H9 (cell line): ENCODE measurements at regions not wholly inside any gene's neighbourhood (a gene's known extent, or its start where the extent isn't known, plus 50 kb on each side); places are given as distances from the start of the nearest gene placed in this dataset.

ENCODE experiments used
- DNase-seq: peaks from one replicate; pipeline ENCODE4 v3.0.0-alpha.2; 2017
- H2AFZ ChIP-seq: one replicate; pipeline ENCODE4 v1.6.1; 2013; ENCODE audit warnings: mild to moderate bottlenecking, low read length, control low read depth, moderate library complexity
- H2AK5ac ChIP-seq: 2 replicates; pipeline ENCODE4 v1.6.1; 2013; ENCODE audit warnings: low read length, control low read depth, mixed read lengths; ENCODE audit not compliant: insufficient read length
- H2BK120ac ChIP-seq: one replicate; pipeline ENCODE4 v1.6.1; 2013; ENCODE audit warnings: low read depth, mild to moderate bottlenecking, low read length, control low read depth, inconsistent platforms; ENCODE audit not compliant: poor library complexity, severe bottlenecking
- H2BK12ac ChIP-seq: 2 replicates; pipeline ENCODE4 v1.6.1; 2013; ENCODE audit warnings: low read length, control low read depth, mixed read lengths, low read depth; ENCODE audit not compliant: insufficient read length
- H2BK15ac ChIP-seq: 2 replicates; pipeline ENCODE4 v1.6.1; 2013; ENCODE audit warnings: low read depth, low read length, control low read depth
- H2BK20ac ChIP-seq: one replicate; pipeline ENCODE4 v1.6.1; 2013; ENCODE audit warnings: low read depth, mild to moderate bottlenecking, low read length, control low read depth, inconsistent platforms; ENCODE audit not compliant: poor library complexity, severe bottlenecking
- H2BK5ac ChIP-seq: 2 replicates; pipeline ENCODE4 v1.6.1; 2013; ENCODE audit warnings: low read length, control low read depth, mixed read lengths; ENCODE audit not compliant: insufficient read length
- H3K14ac ChIP-seq: 2 replicates; pipeline ENCODE4 v1.6.1; 2013; ENCODE audit warnings: low read length, control low read depth; ENCODE audit not compliant: insufficient read depth
- H3K18ac ChIP-seq: 2 replicates; pipeline ENCODE4 v1.6.1; 2013; ENCODE audit warnings: low read depth, mild to moderate bottlenecking, mixed read lengths, low read length, control low read depth; ENCODE audit not compliant: insufficient read length
- H3K23ac ChIP-seq: 2 replicates; pipeline ENCODE4 v1.6.1; 2013; ENCODE audit warnings: low read length, control low read depth, mixed read lengths, low read depth; ENCODE audit not compliant: insufficient read length
- H3K23me2 ChIP-seq: 2 replicates; pipeline ENCODE4 v1.6.1; 2013; ENCODE audit warnings: low read depth, mild to moderate bottlenecking, mixed read lengths, low read length, control low read depth; ENCODE audit not compliant: insufficient read length, poor library complexity, severe bottlenecking
- H3K27ac ChIP-seq: 2 replicates; pipeline ENCODE4 v1.5.1; 2013; ENCODE audit warnings: low read length, control low read depth, mixed read lengths, low read depth; ENCODE audit not compliant: insufficient read length
- H3K27me3 ChIP-seq: 2 replicates; pipeline ENCODE4 v1.6.1; 2013; ENCODE audit warnings: low read length, control low read depth, inconsistent platforms; ENCODE audit not compliant: insufficient read depth
- H3K4ac ChIP-seq: 2 replicates; pipeline ENCODE4 v1.6.1; 2013; ENCODE audit warnings: low read depth, mild to moderate bottlenecking, control low read depth, inconsistent platforms, low read length, moderate library complexity
- H3K4me1 ChIP-seq: 2 replicates; pipeline ENCODE4 v1.6.1; 2013; ENCODE audit warnings: low read length, control low read depth, inconsistent platforms; ENCODE audit not compliant: insufficient read depth
- H3K4me2 ChIP-seq: 2 replicates; pipeline ENCODE4 v1.6.1; 2013; ENCODE audit warnings: low read length, control low read depth, mixed read lengths; ENCODE audit not compliant: insufficient read length, insufficient read depth
- H3K56ac ChIP-seq: 2 replicates; pipeline ENCODE4 v1.6.1; 2013; ENCODE audit warnings: low read depth, mild to moderate bottlenecking, mixed read lengths, low read length, control low read depth; ENCODE audit not compliant: insufficient read length
- H3K79me1 ChIP-seq: 2 replicates; pipeline ENCODE4 v1.6.1; 2013; ENCODE audit warnings: low read depth, mild to moderate bottlenecking, moderate library complexity, low read length, control low read depth, inconsistent platforms; ENCODE audit not compliant: insufficient read depth, poor library complexity, severe bottlenecking
- H3K79me2 ChIP-seq: 2 replicates; pipeline ENCODE4 v1.6.1; 2013; ENCODE audit warnings: low read length, control low read depth, inconsistent platforms; ENCODE audit not compliant: insufficient read depth
- H3K9ac ChIP-seq: 2 replicates; pipeline ENCODE4 v1.6.1; 2013; ENCODE audit warnings: low read length, control low read depth, mixed read lengths; ENCODE audit not compliant: insufficient read length; ENCODE audit errors: extremely low read depth
- H3K9me3 ChIP-seq: one replicate; pipeline ENCODE4 v1.6.1; 2013; ENCODE audit warnings: low read depth, low read length, inconsistent platforms; ENCODE audit not compliant: control insufficient read depth
- H3T11ph ChIP-seq: one replicate; pipeline ENCODE4 v1.6.1; 2013; ENCODE audit warnings: mild to moderate bottlenecking, low read length, control low read depth, inconsistent platforms
- H4K20me1 ChIP-seq: one replicate; pipeline ENCODE4 v1.6.1; 2013; ENCODE audit not compliant: control insufficient read depth, insufficient read length, insufficient read depth
- H4K5ac ChIP-seq: 2 replicates; pipeline ENCODE4 v1.6.1; 2013; ENCODE audit warnings: low read depth, mild to moderate bottlenecking, mixed read lengths, low read length, control low read depth; ENCODE audit not compliant: insufficient read length
- H4K8ac ChIP-seq: replicated peaks from 2 replicates; pipeline ENCODE4 v1.6.1; 2013; ENCODE audit warnings: low read length, control low read depth, mixed read lengths, low read depth; ENCODE audit not compliant: insufficient read length
- H4K91ac ChIP-seq: 2 replicates; pipeline ENCODE4 v1.6.1; 2013; ENCODE audit warnings: low read depth, mild to moderate bottlenecking, moderate library complexity, mixed read lengths, low read length, control low read depth; ENCODE audit not compliant: insufficient read length
- H3K27ac Mint-ChIP-seq, 3 experiments: 2 replicates in 2 of 3; 3 replicates in 1 of 3; pipeline ENCODE4 v1.8.0; 2020 to 2021; ENCODE audit warnings: mixed read lengths in 3 of 3, mild to moderate bottlenecking in 1 of 3, moderate library complexity in 1 of 3
- H3K27me3 Mint-ChIP-seq: 2 replicates; pipeline ENCODE4 v1.8.0; 2021; ENCODE audit warnings: low read depth, mild to moderate bottlenecking, moderate library complexity, mixed read lengths
- H3K36me3 Mint-ChIP-seq, 3 experiments: 2 replicates in 2 of 3; 3 replicates in 1 of 3; pipeline ENCODE4 v1.8.0; 2020 to 2021; ENCODE audit warnings: low read depth in 3 of 3, mixed read lengths in 3 of 3; ENCODE audit not compliant: insufficient read depth in 1 of 3
- H3K4me1 Mint-ChIP-seq, 2 experiments: 2 replicates each; pipeline ENCODE4 v1.8.0; 2020; ENCODE audit warnings: mixed read lengths in 2 of 2
- H3K4me3 Mint-ChIP-seq, 2 experiments: 2 replicates in 1 of 2; 3 replicates in 1 of 2; pipeline ENCODE4 v1.8.0; 2020 to 2021; ENCODE audit warnings: mild to moderate bottlenecking in 2 of 2, mixed read lengths in 2 of 2, moderate library complexity in 1 of 2
- H3K9me3 Mint-ChIP-seq, 2 experiments: 2 replicates in 1 of 2; 3 replicates in 1 of 2; pipeline ENCODE4 v1.8.0; 2020; ENCODE audit warnings: mild to moderate bottlenecking in 2 of 2, mixed read lengths in 2 of 2, moderate library complexity in 1 of 2
- CTCF ChIP-seq: fragments of 200-600 bp; sonication (generic); conservative IDR thresholded peaks from 3 replicates; pipeline ENCODE4 v1.8.0; 2021; ENCODE audit warnings: antibody characterized with exemption, mild to moderate bottlenecking
- WGBS: extraction: QIAGEN DNeasy Blood & Tissue Kit; methylation state at CpG from one replicate; pipeline ENCODE4 v1.1.7; 2013; ENCODE audit warnings: missing lambda C conversion rate, low lambda C conversion rate, mixed read lengths; ENCODE audit not compliant: insufficient read length; ENCODE audit errors: extremely low coverage; 5-methylcytosine and 5-hydroxymethylcytosine counted together

GRCh38 chr1:111054656-111055055 is 85.2 kb downstream of the DRAM2 start:
- Histone ChIP-seq H3K4me2 (no peak overlapping the region), H3K9me3 (no peaks in the 10 kb centered on the region), H2BK5ac (no peak overlapping the region), H2BK12ac (no peak overlapping the region), H3K79me2 (no peaks in the 10 kb centered on the region), H2AFZ (no peak overlapping the region), H2BK20ac (no peak overlapping the region), H3K4ac (no peak overlapping the region), H4K8ac (no peak overlapping the region), H3T11ph (no peak overlapping the region), H2AK5ac (no peak overlapping the region), H3K23ac (no peak overlapping the region), H2BK120ac (no peak overlapping the region), H3K18ac (no peak overlapping the region), H3K27me3 (no peaks in the 10 kb centered on the region), H3K23me2 (no peaks in the 10 kb centered on the region), H4K20me1 (no peaks in the 10 kb centered on the region), H3K27ac (no peak overlapping the region), H3K79me1 (no peaks in the 10 kb centered on the region), H3K14ac (no peak overlapping the region), H3K9ac (no peak overlapping the region), H3K56ac (no peak overlapping the region), H3K4me1 (no peaks in the 10 kb centered on the region), H2BK15ac (no peak overlapping the region), H4K91ac (no peak overlapping the region), H4K5ac (no peak overlapping the region)
- no peak for DNase-seq
- no CpG with 5 or more reads among the region's 2 CpGs for WGBS
- H3K27me3 Mint-ChIP-seq = peaks cover 4% of the 10 kb centered on the region
- no peak for TF ChIP-seq CTCF
- H3K4me3 Mint-ChIP-seq = no peak overlapping the region
- peaks cover 0 to 3% of the 10 kb centered on the region in 2 experiments; a peak in 1 of 4 replicates for H3K4me1 Mint-ChIP-seq
- H3K27ac Mint-ChIP-seq = no peak overlapping the region
- H3K9me3 Mint-ChIP-seq = peaks cover 53 to 73% of the 10 kb centered on the region in 2 experiments
- no peaks in the 10 kb centered on the region for H3K36me3 Mint-ChIP-seq
